H9 (cell line): ENCODE measurements at regions not wholly inside any gene's neighbourhood (a gene's known extent, or its start where the extent isn't known, plus 50 kb on each side); places are given as distances from the start of the nearest gene placed in this dataset.

Experiments used
- DNase-seq: peaks from one replicate; pipeline ENCODE4 v3.0.0-alpha.2; 2017
- H2AFZ ChIP-seq: one replicate; pipeline ENCODE4 v1.6.1; 2013; ENCODE audit warnings: mild to moderate bottlenecking, low read length, control low read depth, moderate library complexity
- H2AK5ac ChIP-seq: 2 replicates; pipeline ENCODE4 v1.6.1; 2013; ENCODE audit warnings: low read length, control low read depth, mixed read lengths; ENCODE audit not compliant: insufficient read length
- H2BK120ac ChIP-seq: one replicate; pipeline ENCODE4 v1.6.1; 2013; ENCODE audit warnings: low read depth, mild to moderate bottlenecking, low read length, control low read depth, inconsistent platforms; ENCODE audit not compliant: poor library complexity, severe bottlenecking
- H2BK12ac ChIP-seq: 2 replicates; pipeline ENCODE4 v1.6.1; 2013; ENCODE audit warnings: low read length, control low read depth, mixed read lengths, low read depth; ENCODE audit not compliant: insufficient read length
- H2BK15ac ChIP-seq: 2 replicates; pipeline ENCODE4 v1.6.1; 2013; ENCODE audit warnings: low read depth, low read length, control low read depth
- H2BK20ac ChIP-seq: one replicate; pipeline ENCODE4 v1.6.1; 2013; ENCODE audit warnings: low read depth, mild to moderate bottlenecking, low read length, control low read depth, inconsistent platforms; ENCODE audit not compliant: poor library complexity, severe bottlenecking
- H2BK5ac ChIP-seq: 2 replicates; pipeline ENCODE4 v1.6.1; 2013; ENCODE audit warnings: low read length, control low read depth, mixed read lengths; ENCODE audit not compliant: insufficient read length
- H3K14ac ChIP-seq: 2 replicates; pipeline ENCODE4 v1.6.1; 2013; ENCODE audit warnings: low read length, control low read depth; ENCODE audit not compliant: insufficient read depth
- H3K18ac ChIP-seq: 2 replicates; pipeline ENCODE4 v1.6.1; 2013; ENCODE audit warnings: low read depth, mild to moderate bottlenecking, mixed read lengths, low read length, control low read depth; ENCODE audit not compliant: insufficient read length
- H3K23ac ChIP-seq: 2 replicates; pipeline ENCODE4 v1.6.1; 2013; ENCODE audit warnings: low read length, control low read depth, mixed read lengths, low read depth; ENCODE audit not compliant: insufficient read length
- H3K23me2 ChIP-seq: 2 replicates; pipeline ENCODE4 v1.6.1; 2013; ENCODE audit warnings: low read depth, mild to moderate bottlenecking, mixed read lengths, low read length, control low read depth; ENCODE audit not compliant: insufficient read length, poor library complexity, severe bottlenecking
- H3K27ac ChIP-seq: 2 replicates; pipeline ENCODE4 v1.5.1; 2013; ENCODE audit warnings: low read length, control low read depth, mixed read lengths, low read depth; ENCODE audit not compliant: insufficient read length
- H3K27me3 ChIP-seq: 2 replicates; pipeline ENCODE4 v1.6.1; 2013; ENCODE audit warnings: low read length, control low read depth, inconsistent platforms; ENCODE audit not compliant: insufficient read depth
- H3K4ac ChIP-seq: 2 replicates; pipeline ENCODE4 v1.6.1; 2013; ENCODE audit warnings: low read depth, mild to moderate bottlenecking, control low read depth, inconsistent platforms, low read length, moderate library complexity
- H3K4me1 ChIP-seq: 2 replicates; pipeline ENCODE4 v1.6.1; 2013; ENCODE audit warnings: low read length, control low read depth, inconsistent platforms; ENCODE audit not compliant: insufficient read depth
- H3K4me2 ChIP-seq: 2 replicates; pipeline ENCODE4 v1.6.1; 2013; ENCODE audit warnings: low read length, control low read depth, mixed read lengths; ENCODE audit not compliant: insufficient read length, insufficient read depth
- H3K56ac ChIP-seq: 2 replicates; pipeline ENCODE4 v1.6.1; 2013; ENCODE audit warnings: low read depth, mild to moderate bottlenecking, mixed read lengths, low read length, control low read depth; ENCODE audit not compliant: insufficient read length
- H3K79me1 ChIP-seq: 2 replicates; pipeline ENCODE4 v1.6.1; 2013; ENCODE audit warnings: low read depth, mild to moderate bottlenecking, moderate library complexity, low read length, control low read depth, inconsistent platforms; ENCODE audit not compliant: insufficient read depth, poor library complexity, severe bottlenecking
- H3K79me2 ChIP-seq: 2 replicates; pipeline ENCODE4 v1.6.1; 2013; ENCODE audit warnings: low read length, control low read depth, inconsistent platforms; ENCODE audit not compliant: insufficient read depth
- H3K9ac ChIP-seq: 2 replicates; pipeline ENCODE4 v1.6.1; 2013; ENCODE audit warnings: low read length, control low read depth, mixed read lengths; ENCODE audit not compliant: insufficient read length; ENCODE audit errors: extremely low read depth
- H3K9me3 ChIP-seq: one replicate; pipeline ENCODE4 v1.6.1; 2013; ENCODE audit warnings: low read depth, low read length, inconsistent platforms; ENCODE audit not compliant: control insufficient read depth
- H3T11ph ChIP-seq: one replicate; pipeline ENCODE4 v1.6.1; 2013; ENCODE audit warnings: mild to moderate bottlenecking, low read length, control low read depth, inconsistent platforms
- H4K20me1 ChIP-seq: one replicate; pipeline ENCODE4 v1.6.1; 2013; ENCODE audit not compliant: control insufficient read depth, insufficient read length, insufficient read depth
- H4K5ac ChIP-seq: 2 replicates; pipeline ENCODE4 v1.6.1; 2013; ENCODE audit warnings: low read depth, mild to moderate bottlenecking, mixed read lengths, low read length, control low read depth; ENCODE audit not compliant: insufficient read length
- H4K8ac ChIP-seq: replicated peaks from 2 replicates; pipeline ENCODE4 v1.6.1; 2013; ENCODE audit warnings: low read length, control low read depth, mixed read lengths, low read depth; ENCODE audit not compliant: insufficient read length
- H4K91ac ChIP-seq: 2 replicates; pipeline ENCODE4 v1.6.1; 2013; ENCODE audit warnings: low read depth, mild to moderate bottlenecking, moderate library complexity, mixed read lengths, low read length, control low read depth; ENCODE audit not compliant: insufficient read length
- H3K27ac Mint-ChIP-seq, 3 experiments: 2 replicates in 2 of 3; 3 replicates in 1 of 3; pipeline ENCODE4 v1.8.0; 2020 to 2021; ENCODE audit warnings: mixed read lengths in 3 of 3, mild to moderate bottlenecking in 1 of 3, moderate library complexity in 1 of 3
- H3K27me3 Mint-ChIP-seq: 2 replicates; pipeline ENCODE4 v1.8.0; 2021; ENCODE audit warnings: low read depth, mild to moderate bottlenecking, moderate library complexity, mixed read lengths
- H3K36me3 Mint-ChIP-seq, 3 experiments: 2 replicates in 2 of 3; 3 replicates in 1 of 3; pipeline ENCODE4 v1.8.0; 2020 to 2021; ENCODE audit warnings: low read depth in 3 of 3, mixed read lengths in 3 of 3; ENCODE audit not compliant: insufficient read depth in 1 of 3
- H3K4me1 Mint-ChIP-seq, 2 experiments: 2 replicates each; pipeline ENCODE4 v1.8.0; 2020; ENCODE audit warnings: mixed read lengths in 2 of 2
- H3K4me3 Mint-ChIP-seq, 2 experiments: 2 replicates in 1 of 2; 3 replicates in 1 of 2; pipeline ENCODE4 v1.8.0; 2020 to 2021; ENCODE audit warnings: mild to moderate bottlenecking in 2 of 2, mixed read lengths in 2 of 2, moderate library complexity in 1 of 2
- H3K9me3 Mint-ChIP-seq, 2 experiments: 2 replicates in 1 of 2; 3 replicates in 1 of 2; pipeline ENCODE4 v1.8.0; 2020; ENCODE audit warnings: mild to moderate bottlenecking in 2 of 2, mixed read lengths in 2 of 2, moderate library complexity in 1 of 2
- CTCF ChIP-seq: fragments of 200-600 bp; sonication (generic); conservative IDR thresholded peaks from 3 replicates; pipeline ENCODE4 v1.8.0; 2021; ENCODE audit warnings: antibody characterized with exemption, mild to moderate bottlenecking
- WGBS: extraction: QIAGEN DNeasy Blood & Tissue Kit; methylation state at CpG from one replicate; pipeline ENCODE4 v1.1.7; 2013; ENCODE audit warnings: missing lambda C conversion rate, low lambda C conversion rate, mixed read lengths; ENCODE audit not compliant: insufficient read length; ENCODE audit errors: extremely low coverage; 5-methylcytosine and 5-hydroxymethylcytosine counted together

- Histone ChIP-seq H2BK12ac (no peak overlapping the region), H2AK5ac (no peak overlapping the region), H3T11ph (no peak overlapping the region), H3K4me1 (no peaks in the 10 kb centered on the region), H3K9me3 (no peaks in the 10 kb centered on the region), H3K9ac (no peak overlapping the region), H3K27ac (no peak overlapping the region), H2BK15ac (no peak overlapping the region), H4K20me1 (no peaks in the 10 kb centered on the region), H3K14ac (no peak overlapping the region), H3K4me2 (no peak overlapping the region), H3K27me3 (no peaks in the 10 kb centered on the region), H2BK20ac (no peak overlapping the region), H2AFZ (no peak overlapping the region), H2BK5ac (no peak overlapping the region), H2BK120ac (no peak overlapping the region), H4K5ac (no peak overlapping the region), H3K56ac (no peak overlapping the region), H3K4ac (no peak overlapping the region), H3K79me1 (no peaks in the 10 kb centered on the region), H4K91ac (no peak overlapping the region), H3K18ac (no peak overlapping the region), H3K23ac (no peak overlapping the region), H3K23me2 (no peaks in the 10 kb centered on the region), H3K79me2 (no peaks in the 10 kb centered on the region), H4K8ac (no peak overlapping the region)
- no peak overlapping the region for H3K27ac Mint-ChIP-seq
- no peaks in the 10 kb centered on the region for H3K4me1 Mint-ChIP-seq
- no peaks in the 10 kb centered on the region for H3K36me3 Mint-ChIP-seq
- H3K9me3 Mint-ChIP-seq: no peaks in the 10 kb centered on the region
- TF ChIP-seq CTCF: no peak
- no CpG with 5 or more reads among the region's 3 CpGs for WGBS
- no peak for DNase-seq
- H3K4me3 Mint-ChIP-seq: no peak overlapping the region
- H3K27me3 Mint-ChIP-seq: no peaks in the 10 kb centered on the region; the same call in 1 of the 2 replicates
Observed at GRCh38 chr9:94504358-94504757, 50.5 kb upstream of the PCAT7 start.
